K562 (cell line): ENCODE measurements at regions not wholly inside any gene's neighbourhood (a gene's known extent, or its start where the extent isn't known, plus 50 kb on each side); places are given as distances from the start of the nearest gene placed in this dataset.

Experiments used
- ATAC-seq: fragments of 200-7000 bp; cut with Tn5 transposase; 3 replicates; pipeline ENCODE4 v1.9.1; 2020; ENCODE audit warnings: moderate library complexity
- BruUV-seq: library from RNA; stranded (reverse); fragments of 400-500 nt; replicated peaks from 2 replicates; lab custom pipeline; 2021; lab: Mats Ljungman, UMichigan
- CTCF ChIA-PET: fragments of 300-600 bp; formaldehyde crosslinking; extraction: SDS; loops from one replicate; lab custom pipeline; 2021; ENCODE audit warnings: low intra/inter-chr PET ratio; lab: Yijun Ruan, JAX
- POLR2A ChIA-PET: fragments of 300-600, 350-650 bp; sonication (Branson Sonifier 250); formaldehyde crosslinking; extraction: SDS; loops from one replicate; lab custom pipeline; 2021; ENCODE audit warnings: antibody characterized with exemption, inconsistent platforms; lab: Yijun Ruan, JAX
- DNase-seq, 4 experiments: peaks; one replicate each; pipeline versions ENCODE4 v3.0.0 to v3.0.0-alpha.2; 2011 to 2018; ENCODE audit warnings: low spot score in 3 of 4, mixed read lengths in 3 of 4; ENCODE audit errors: extremely low read depth in 1 of 4
- FAIRE-seq: peaks from 2 replicates; lab custom pipeline; 2011; peaks lifted over from hg19 to GRCh38; lab: Jason Lieb, UNC
- H2AFZ ChIP-seq: 2 replicates; pipeline ENCODE4 v1.6.0; 2011; ENCODE audit warnings: low read depth, low read length, control low read depth, inconsistent platforms
- H3K27ac ChIP-seq: fragments of 200-600 bp; 3 replicates; pipeline ENCODE4 v1.8.0; 2011; ENCODE audit warnings: low read depth, mild to moderate bottlenecking, control low read depth, inconsistent platforms, low read length, moderate library complexity, mixed read lengths; ENCODE audit errors: extremely low read depth
- H3K27me3 ChIP-seq, 2 experiments: fragments of 300-600 bp in 1 of 2; 2 replicates in 1 of 2; 3 replicates in 1 of 2; pipeline versions ENCODE4 v1.6.0 to v1.8.0; 2011; ENCODE audit warnings: inconsistent platforms in 2 of 2, low read length in 2 of 2, mild to moderate bottlenecking in 1 of 2, mixed read lengths in 1 of 2, moderate library complexity in 1 of 2; ENCODE audit not compliant: control insufficient read depth in 2 of 2, insufficient read depth in 2 of 2
- H3K36me3 ChIP-seq: fragments of 300-600 bp; 3 replicates; pipeline ENCODE4 v1.8.0; 2011; ENCODE audit warnings: mild to moderate bottlenecking, low read length, inconsistent platforms; ENCODE audit not compliant: control insufficient read depth, insufficient read depth
- H3K4me1 ChIP-seq, 2 experiments: fragments of 200-600 bp in 1 of 2; replicated peaks in 1 of 2; 2 replicates in 1 of 2; 3 replicates in 1 of 2; pipeline versions ENCODE4 v1.5.1 to v1.8.0; 2011; ENCODE audit warnings: inconsistent platforms in 2 of 2, low read length in 2 of 2, mild to moderate bottlenecking in 1 of 2, mixed read lengths in 1 of 2, moderate library complexity in 1 of 2; ENCODE audit not compliant: control insufficient read depth in 2 of 2, insufficient read depth in 2 of 2
- H3K4me2 ChIP-seq: 2 replicates; pipeline ENCODE4 v1.6.1; 2011; ENCODE audit warnings: low read length, control low read depth, inconsistent platforms, mixed read lengths; ENCODE audit not compliant: insufficient read depth
- H3K4me3 ChIP-seq: fragments of 200-600 bp; sonication (generic), shearing (Covaris generic); 2 replicates; pipeline ENCODE4 v1.5.1; 2016; ENCODE audit warnings: control low read depth, inconsistent platforms
- H3K79me2 ChIP-seq: fragments of 200-600 bp; 3 replicates; pipeline ENCODE4 v1.8.0; 2011; ENCODE audit warnings: low read length, inconsistent platforms; ENCODE audit not compliant: control insufficient read depth, insufficient read depth
- H3K9ac ChIP-seq, 2 experiments: 2 replicates each; pipeline versions ENCODE4 v1.6.0 to v1.6.1; 2011; ENCODE audit warnings: low read depth in 2 of 2, low read length in 2 of 2, control low read depth in 1 of 2, inconsistent platforms in 1 of 2, mild to moderate bottlenecking in 1 of 2, mixed read lengths in 1 of 2; ENCODE audit not compliant: insufficient read depth in 1 of 2
- H3K9me1 ChIP-seq: one replicate; pipeline ENCODE4 v1.6.0; 2011; ENCODE audit warnings: inconsistent platforms, mild to moderate bottlenecking, low read length, moderate library complexity; ENCODE audit not compliant: control insufficient read depth, insufficient read depth
- H3K9me3 ChIP-seq: replicated peaks from 2 replicates; pipeline ENCODE4 v1.5.1; 2011; ENCODE audit warnings: low read depth, low read length, inconsistent platforms; ENCODE audit not compliant: control insufficient read depth, insufficient read depth
- H4K20me1 ChIP-seq: replicated peaks from 2 replicates; pipeline ENCODE4 v1.6.1; 2011; ENCODE audit warnings: low read length, inconsistent platforms, mixed read lengths; ENCODE audit not compliant: control insufficient read depth, insufficient read depth
- BMI1 ChIP-seq: fragments of 150-350 bp; IDR thresholded peaks from 2 replicates; pipeline ENCODE4 v1.6.1; 2014; ENCODE audit warnings: low read length
- EZH2 ChIP-seq: IDR thresholded peaks from 2 replicates; pipeline ENCODE4 v1.6.1; 2012; ENCODE audit warnings: low read depth, mild to moderate bottlenecking, inconsistent platforms, low read length, borderline replicate concordance
- GTF2E2 ChIP-seq: fragments of 200-800 bp; sonication (Bioruptor generic); IDR thresholded peaks from 2 replicates; pipeline ENCODE4 v1.6.1; 2016; ENCODE audit warnings: missing genetic modification characterization, missing compliant biosample characterization
- SMAD3 ChIP-seq: fragments of 450-650 bp; formaldehyde crosslinking; conservative IDR thresholded peaks from 2 replicates; pipeline ENCODE4 v1.4.0; 2020; ENCODE audit warnings: mild to moderate bottlenecking
- XRCC5 ChIP-seq: fragments of 200-400 bp; formaldehyde crosslinking; IDR thresholded peaks from 2 replicates; pipeline ENCODE4 v1.6.1; 2017; ENCODE audit warnings: low read depth, mild to moderate bottlenecking, low read length
- ZNF274 ChIP-seq: IDR thresholded peaks from 2 replicates; pipeline ENCODE4 v1.6.1; 2011; ENCODE audit warnings: low read depth, mild to moderate bottlenecking, low read length, moderate library complexity, borderline replicate concordance
- WGBS: fragments of 100-300 bp; shearing (Covaris generic); methylation state at CpG from one replicate; pipeline ENCODE4 v1.1.6; 2016; ENCODE audit warnings: low coverage, mixed read lengths; ENCODE audit not compliant: insufficient coverage; ENCODE audit errors: missing lambda C conversion rate; 5-methylcytosine and 5-hydroxymethylcytosine counted together
- in situ Hi-C: fragments of 300-500 bp; cut with MboI; formaldehyde crosslinking; loops from 4 replicates; pipeline ENCODE4 v1.15.0; 2018; ENCODE audit warnings: inconsistent platforms, mixed read lengths
- intact Hi-C: fragments of 100-400 bp; cut with micrococcal nuclease; formaldehyde crosslinking; loops from 2 replicates; pipeline ENCODE4 v1.14.2; 2022
- TF ChIP-seq, protein P1 (sequence below): fragments of 450-650 bp; IDR thresholded peaks from 2 replicates; pipeline ENCODE4 v1.6.1; 2014; ENCODE audit warnings: low read depth, mild to moderate bottlenecking, moderate library complexity, borderline replicate concordance
- TF ChIP-seq, protein P2 (sequence below): fragments of 150-350 bp; IDR thresholded peaks from 2 replicates; pipeline ENCODE4 v1.6.1; 2014; ENCODE audit warnings: low read depth, mild to moderate bottlenecking, low read length, borderline replicate concordance
- TF ChIP-seq, protein P3 (sequence below): fragments of 250-450 bp; sonication (Bioruptor Pico); IDR thresholded peaks from 2 replicates; pipeline ENCODE4 v1.8.0; 2021; ENCODE audit warnings: moderate library complexity, mild to moderate bottlenecking, inconsistent platforms

DNA sequence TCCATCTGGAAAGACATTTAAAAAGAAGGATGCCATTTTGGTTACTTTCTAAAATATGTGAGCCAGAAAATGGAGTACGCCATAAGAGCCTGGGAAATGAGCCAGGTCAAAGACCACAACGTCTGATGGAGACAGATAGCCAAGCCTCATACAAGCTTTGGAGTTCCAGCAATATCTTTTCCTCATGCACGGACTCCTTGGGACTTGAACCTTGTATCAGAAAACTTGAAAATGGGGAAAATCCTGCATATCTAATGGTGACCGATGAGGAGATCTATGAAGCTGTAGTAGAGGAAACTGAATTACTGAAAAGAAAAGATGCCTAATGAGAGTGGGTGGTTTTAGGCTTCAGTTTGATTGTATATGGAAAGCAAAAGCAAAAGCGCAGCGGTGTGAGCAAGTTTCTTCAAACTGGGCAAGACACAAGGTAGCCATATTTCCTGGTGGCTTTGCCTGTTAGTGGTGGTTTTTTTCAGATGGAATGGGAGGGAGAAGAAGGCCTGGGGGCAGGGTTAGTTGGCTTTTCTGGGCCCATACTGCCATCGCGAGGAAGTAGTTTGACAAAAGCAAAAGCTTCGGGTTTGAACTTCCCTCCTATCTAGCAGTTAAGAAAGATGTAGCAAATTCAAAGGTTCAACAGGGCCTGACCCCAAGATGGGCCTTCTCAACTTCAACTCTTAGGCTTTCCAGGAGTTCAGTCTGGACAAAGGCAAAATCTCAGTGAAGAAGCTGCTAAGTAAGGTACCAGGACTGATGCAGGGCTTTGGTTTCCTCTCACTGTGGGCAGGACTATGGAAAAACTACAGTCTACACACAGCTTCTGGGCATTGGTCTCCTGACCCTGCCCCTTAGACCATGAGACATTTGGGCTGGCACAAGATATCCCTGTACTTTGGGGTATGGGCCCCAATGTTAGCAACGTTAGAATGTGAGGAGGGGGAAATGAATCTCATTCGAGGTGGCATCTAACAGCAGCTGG, 210.0 kb upstream of the STK26 start (continued):
- TF ChIP-seq, protein P1, sequence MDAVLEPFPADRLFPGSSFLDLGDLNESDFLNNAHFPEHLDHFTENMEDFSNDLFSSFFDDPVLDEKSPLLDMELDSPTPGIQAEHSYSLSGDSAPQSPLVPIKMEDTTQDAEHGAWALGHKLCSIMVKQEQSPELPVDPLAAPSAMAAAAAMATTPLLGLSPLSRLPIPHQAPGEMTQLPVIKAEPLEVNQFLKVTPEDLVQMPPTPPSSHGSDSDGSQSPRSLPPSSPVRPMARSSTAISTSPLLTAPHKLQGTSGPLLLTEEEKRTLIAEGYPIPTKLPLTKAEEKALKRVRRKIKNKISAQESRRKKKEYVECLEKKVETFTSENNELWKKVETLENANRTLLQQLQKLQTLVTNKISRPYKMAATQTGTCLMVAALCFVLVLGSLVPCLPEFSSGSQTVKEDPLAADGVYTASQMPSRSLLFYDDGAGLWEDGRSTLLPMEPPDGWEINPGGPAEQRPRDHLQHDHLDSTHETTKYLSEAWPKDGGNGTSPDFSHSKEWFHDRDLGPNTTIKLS, result no peak
- TF ChIP-seq XRCC5, result no peak
- TF ChIP-seq ZNF274, result no peak

DNA sequence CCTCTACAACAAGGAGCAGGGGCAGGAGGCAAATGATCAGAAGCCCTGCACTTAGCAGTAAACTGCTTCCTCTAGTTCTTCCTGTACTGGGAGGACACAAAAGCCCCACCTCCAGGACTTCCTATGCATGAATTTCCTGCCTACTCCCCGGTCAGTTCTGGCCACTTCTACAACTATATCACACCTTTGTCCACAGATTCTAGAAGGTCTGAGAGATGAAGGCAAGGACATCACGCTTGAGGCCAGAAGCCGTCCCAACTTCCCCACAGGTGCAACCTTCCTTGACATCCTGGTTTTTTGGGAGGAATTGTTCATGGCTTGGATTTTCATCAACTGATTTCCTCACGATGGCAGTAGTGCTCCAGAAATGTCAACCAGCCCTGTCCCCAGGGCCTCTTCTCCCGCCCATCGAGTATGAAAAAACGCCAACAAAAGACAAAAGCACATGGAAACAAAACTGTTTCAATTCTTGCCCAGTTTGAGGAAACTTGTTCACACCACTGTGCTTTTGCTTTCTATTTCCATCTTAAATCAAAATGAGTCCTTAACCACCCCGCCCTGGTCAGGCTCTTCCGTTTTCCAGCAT, 206.5 kb upstream of the STK26 start:
- in situ Hi-C loops (no loop called here), intact Hi-C loops (loop anchor here (10.0 kb wide), 1 partner anchor 842 kb away; no protein-coding TSS in a partner anchor)
- no peak overlapping the region for H3K4me3 ChIP-seq
- no peaks in the 10 kb centered on the region for H4K20me1 ChIP-seq
- BruUV-seq, result no TSS peak
- 95% methylated on average over 7 of the region's 9 CpGs for whole genome bisulfite sequencing
- H3K4me2 ChIP-seq, result no peak overlapping the region
- peaks cover 0 to 8% of the 10 kb centered on the region in 2 experiments; a peak in 2 of 5 replicates for H3K4me1 ChIP-seq
- H3K9ac ChIP-seq, result no peak overlapping the region
- FAIRE-seq (no peak), DNase-seq (no peak), ATAC-seq (no peak)
- ChIA-PET POLR2A (no interaction called here), CTCF (no interaction called here)
- no peak overlapping the region for H2AFZ ChIP-seq
- H3K79me2 ChIP-seq, result no peaks in the 10 kb centered on the region
- no peaks in the 10 kb centered on the region; the same call in none of the 2 replicates for H3K9me3 ChIP-seq
- H3K27me3 ChIP-seq, result no peaks in the 10 kb centered on the region
- no peaks in the 10 kb centered on the region for H3K9me1 ChIP-seq
- H3K36me3 ChIP-seq, result peaks cover 27% of the 10 kb centered on the region
- H3K27ac ChIP-seq, result no peak overlapping the region
- no peak for TF ChIP-seq SMAD3
- no peak for TF ChIP-seq EZH2
- no peak for TF ChIP-seq GTF2E2 (tag)
- TF ChIP-seq, protein P2, sequence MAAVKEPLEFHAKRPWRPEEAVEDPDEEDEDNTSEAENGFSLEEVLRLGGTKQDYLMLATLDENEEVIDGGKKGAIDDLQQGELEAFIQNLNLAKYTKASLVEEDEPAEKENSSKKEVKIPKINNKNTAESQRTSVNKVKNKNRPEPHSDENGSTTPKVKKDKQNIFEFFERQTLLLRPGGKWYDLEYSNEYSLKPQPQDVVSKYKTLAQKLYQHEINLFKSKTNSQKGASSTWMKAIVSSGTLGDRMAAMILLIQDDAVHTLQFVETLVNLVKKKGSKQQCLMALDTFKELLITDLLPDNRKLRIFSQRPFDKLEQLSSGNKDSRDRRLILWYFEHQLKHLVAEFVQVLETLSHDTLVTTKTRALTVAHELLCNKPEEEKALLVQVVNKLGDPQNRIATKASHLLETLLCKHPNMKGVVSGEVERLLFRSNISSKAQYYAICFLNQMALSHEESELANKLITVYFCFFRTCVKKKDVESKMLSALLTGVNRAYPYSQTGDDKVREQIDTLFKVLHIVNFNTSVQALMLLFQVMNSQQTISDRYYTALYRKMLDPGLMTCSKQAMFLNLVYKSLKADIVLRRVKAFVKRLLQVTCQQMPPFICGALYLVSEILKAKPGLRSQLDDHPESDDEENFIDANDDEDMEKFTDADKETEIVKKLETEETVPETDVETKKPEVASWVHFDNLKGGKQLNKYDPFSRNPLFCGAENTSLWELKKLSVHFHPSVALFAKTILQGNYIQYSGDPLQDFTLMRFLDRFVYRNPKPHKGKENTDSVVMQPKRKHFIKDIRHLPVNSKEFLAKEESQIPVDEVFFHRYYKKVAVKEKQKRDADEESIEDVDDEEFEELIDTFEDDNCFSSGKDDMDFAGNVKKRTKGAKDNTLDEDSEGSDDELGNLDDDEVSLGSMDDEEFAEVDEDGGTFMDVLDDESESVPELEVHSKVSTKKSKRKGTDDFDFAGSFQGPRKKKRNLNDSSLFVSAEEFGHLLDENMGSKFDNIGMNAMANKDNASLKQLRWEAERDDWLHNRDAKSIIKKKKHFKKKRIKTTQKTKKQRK, result no peak
- TF ChIP-seq BMI1, result no peak
- TF ChIP-seq, protein P3, sequence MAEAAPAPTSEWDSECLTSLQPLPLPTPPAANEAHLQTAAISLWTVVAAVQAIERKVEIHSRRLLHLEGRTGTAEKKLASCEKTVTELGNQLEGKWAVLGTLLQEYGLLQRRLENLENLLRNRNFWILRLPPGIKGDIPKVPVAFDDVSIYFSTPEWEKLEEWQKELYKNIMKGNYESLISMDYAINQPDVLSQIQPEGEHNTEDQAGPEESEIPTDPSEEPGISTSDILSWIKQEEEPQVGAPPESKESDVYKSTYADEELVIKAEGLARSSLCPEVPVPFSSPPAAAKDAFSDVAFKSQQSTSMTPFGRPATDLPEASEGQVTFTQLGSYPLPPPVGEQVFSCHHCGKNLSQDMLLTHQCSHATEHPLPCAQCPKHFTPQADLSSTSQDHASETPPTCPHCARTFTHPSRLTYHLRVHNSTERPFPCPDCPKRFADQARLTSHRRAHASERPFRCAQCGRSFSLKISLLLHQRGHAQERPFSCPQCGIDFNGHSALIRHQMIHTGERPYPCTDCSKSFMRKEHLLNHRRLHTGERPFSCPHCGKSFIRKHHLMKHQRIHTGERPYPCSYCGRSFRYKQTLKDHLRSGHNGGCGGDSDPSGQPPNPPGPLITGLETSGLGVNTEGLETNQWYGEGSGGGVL (CRISPR knock-in tag), result no peak
